HG02938 (cell line): ENCODE measurements at regions not wholly inside any gene's neighbourhood (a gene's known extent, or its start where the extent isn't known, plus 50 kb on each side); places are given as distances from the start of the nearest gene placed in this dataset.
"Not testable (repeated sequence)": the region's sequence is repeated elsewhere in the genome, so short reads cannot be mapped to it uniquely, and the experiment has no call there.

Experiments used
- ATAC-seq: cut with Tn5 transposase; IDR thresholded peaks from one replicate; pipeline ENCODE4 v1.9.1; 2021; ENCODE audit warnings: mild to moderate bottlenecking, moderate library complexity; ENCODE audit not compliant: unreplicated experiment

DNA sequence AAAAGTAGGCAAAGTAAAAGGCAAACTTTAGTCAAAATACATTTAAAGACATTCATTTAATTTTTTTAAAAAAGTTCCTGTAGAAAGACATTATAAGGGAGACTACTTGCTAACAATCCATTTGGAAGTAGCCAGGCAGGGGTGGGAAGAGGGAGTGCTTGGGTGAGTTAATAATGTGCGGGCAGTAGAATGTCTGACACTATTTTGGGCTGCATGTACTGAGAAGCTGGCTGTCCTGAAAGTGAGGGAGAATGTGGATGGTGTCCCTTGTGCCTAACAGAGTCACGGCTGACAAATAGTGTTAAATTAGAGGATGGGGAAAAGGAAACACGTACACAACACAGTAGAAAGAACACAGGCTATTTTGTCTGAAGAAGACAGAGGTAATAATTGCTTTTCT lies 142.5 kb downstream of the LCA5 start:
- no peak for ATAC-seq

DNA sequence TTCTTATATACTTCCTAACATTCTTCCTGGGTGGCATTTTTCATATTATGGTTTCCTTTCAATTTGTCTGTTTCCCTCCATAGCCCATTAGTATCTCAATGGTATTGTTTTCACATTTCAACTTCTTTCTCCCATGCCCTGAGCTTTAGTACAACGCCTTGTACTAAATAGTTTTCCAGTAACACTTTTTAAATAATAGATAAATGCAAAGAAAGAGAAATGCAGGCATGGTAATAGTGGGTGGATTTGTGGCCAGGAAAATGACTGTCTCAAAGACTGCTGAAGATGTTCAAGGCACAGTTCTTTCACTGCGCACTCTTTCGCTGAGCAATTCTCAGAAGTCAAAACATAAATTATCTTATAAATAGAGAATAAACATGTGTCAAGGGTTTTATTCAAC lies 145.1 kb downstream of the LCA5 start:
- ATAC-seq: no peak

DNA sequence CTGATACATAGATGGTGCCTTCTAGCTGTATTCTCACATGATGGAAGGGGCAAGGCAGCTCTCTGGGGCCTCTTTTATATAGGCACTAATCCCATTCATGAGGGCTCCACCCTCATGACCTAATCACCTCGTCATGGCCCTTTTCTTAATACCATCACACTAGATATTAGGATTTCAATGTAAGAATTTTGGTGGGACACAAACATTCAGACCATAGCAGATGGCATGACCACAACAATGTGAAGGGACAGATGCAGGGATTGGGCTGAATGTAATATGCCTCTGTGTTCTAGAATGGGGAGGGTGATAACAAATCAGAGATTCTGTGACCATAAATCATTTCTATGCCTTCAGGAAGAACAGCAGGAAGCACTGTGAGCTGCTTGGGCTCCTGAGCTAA lies 145.8 kb downstream of the LCA5 start:
- ATAC-seq: no peak

DNA sequence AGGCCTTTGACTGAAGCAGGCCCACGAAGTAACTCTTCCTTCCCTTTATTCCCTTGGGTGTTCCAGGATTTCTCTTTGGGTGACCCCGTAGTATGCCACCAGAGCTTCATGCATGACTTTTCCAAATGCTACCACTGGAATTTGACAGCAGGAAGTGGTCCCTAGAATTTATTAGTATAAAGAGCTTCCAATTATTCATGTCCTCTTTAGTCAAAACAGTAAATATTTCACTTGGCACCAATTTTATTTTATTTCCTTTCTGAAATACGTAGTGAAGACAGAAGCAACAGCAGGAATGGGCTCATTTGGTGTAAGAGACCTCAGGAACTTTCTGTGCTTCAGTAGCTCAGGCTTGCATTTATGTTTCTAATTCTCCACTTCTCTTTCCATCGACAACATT lies 151.3 kb downstream of the LCA5 start:
- ATAC-seq: no peak

DNA sequence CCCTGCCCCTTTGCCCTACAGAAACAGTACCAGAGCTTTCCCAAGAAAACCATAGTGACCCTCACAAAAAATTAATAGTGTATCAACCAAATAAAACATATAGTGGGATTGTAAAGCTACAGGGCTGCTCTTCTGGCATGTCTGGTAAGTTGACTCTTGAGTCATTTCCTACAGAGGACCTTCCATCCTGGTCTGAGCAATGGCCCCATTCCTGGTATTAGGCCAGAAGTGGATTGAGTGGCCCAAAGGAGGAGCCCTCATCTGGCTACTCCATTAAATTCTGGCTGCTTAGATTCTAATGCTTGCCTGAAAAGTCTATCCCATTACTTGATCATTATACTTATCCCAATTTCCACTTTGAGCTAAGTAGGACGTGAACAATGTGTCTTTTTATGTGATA lies 150.9 kb upstream of the HMGN3 start:
- ATAC-seq: no peak

DNA sequence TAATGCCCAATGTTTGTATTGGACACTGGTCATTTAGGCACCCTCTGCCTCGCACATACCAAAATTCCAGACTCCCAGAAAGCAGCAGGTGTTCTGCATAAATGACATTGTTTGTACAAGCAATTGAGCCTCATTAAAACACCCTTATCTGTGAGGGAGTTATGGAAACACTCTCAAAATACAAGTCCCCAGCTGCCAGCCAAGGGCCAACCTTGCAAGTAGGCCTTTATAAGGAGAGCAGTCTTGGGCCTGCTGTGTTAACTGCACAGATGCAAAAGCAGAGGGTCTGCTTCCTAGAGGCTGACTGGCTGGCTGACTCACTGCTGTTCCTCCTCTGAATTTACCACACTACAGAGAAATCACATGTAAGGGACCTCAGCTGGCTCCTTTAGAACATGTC lies 150.4 kb upstream of the HMGN3 start:
- no peak for ATAC-seq

DNA sequence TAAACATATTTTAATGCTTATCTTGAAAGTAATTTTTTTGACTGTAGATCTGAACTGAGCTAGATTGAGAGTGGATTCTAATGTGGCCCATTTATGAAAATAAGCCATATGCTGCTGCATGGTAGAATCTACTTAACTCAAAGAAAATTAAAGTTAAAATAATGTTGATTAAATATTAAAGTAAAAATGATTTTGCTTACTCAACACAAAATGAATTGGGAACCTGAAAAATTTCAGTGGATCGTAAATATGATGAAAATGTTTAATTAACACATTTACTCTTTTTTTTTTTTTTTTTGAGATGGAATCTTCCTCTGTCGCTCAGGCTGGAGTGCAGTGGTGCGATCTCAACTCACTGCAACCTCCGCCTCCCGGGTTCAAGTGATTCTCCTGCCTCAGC lies 144.5 kb upstream of the HMGN3 start:
- no peak for ATAC-seq

DNA sequence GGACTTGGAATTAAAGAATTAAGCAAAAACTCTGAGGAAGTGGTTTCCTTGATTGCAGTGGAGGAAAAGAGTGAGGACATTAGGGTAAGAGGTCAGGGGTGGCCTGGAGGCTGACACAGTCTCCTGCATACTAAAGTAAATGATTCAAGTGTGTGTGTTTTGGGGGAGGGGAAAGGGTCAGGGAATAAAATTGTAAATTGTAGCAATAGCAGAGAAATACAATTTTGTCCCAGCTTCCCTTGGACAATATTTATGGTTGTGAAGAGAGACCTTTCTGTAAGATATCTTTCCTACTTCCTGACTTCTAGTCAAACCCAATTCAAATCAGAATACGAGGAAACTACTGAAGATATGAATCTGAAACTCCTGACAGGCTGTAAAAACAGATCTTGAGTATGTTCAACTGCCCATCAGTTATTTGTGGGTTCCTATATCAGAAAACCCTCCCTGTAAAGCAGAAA lies 143.4 kb upstream of the HMGN3 start:
- ATAC-seq: no peak

DNA sequence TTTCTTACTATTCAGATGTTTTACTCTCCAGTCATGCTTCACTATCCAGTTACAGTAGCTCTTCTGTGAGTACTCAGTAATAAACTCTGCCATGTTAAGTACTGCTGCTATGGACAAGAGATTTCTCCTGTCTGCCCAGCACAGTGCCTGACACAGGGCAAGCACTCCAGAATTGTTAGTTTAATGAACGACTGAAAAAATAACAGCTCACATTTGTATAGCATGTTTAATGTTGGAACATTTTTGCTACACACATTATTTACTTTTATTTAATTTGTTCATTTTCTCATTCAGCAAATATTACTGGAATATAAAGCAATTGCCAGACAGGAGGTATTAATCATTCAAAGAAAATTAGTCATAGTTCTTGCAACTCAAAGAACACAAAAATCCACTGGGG lies 142.6 kb upstream of the HMGN3 start:
- no peak for ATAC-seq

DNA sequence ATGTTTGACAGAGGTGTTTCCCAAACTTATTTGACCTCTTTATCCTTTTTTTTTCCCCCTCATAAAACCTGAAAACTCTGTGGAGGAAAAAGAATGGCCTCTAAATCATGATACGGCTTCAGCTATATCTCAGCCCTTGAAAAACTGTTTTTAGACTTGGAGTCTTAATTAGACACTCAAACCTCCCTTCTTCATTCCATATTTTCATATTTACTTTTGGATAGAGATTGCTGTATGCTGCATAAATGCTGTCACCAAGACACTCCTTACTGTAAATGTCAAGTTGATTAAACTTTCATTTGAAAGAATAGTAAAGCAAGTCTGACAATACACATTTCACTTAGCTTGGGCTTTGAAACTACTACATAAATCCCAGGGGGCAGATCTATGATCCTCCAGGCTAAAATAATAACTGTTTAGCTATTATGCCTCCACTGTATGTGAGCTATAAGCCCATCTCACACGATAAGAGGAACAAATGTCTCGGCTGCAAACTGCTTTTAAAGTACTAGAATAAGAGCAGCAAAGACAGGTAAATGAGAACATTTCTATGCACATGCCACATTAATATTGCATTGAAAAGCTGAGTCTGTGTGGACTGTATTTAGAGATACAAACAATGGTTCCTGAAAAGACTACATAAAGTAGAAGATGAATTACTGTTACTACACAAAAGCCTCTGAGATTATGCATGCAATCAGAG lies 141.3 kb upstream of the HMGN3 start:
- ATAC-seq: no peak

DNA sequence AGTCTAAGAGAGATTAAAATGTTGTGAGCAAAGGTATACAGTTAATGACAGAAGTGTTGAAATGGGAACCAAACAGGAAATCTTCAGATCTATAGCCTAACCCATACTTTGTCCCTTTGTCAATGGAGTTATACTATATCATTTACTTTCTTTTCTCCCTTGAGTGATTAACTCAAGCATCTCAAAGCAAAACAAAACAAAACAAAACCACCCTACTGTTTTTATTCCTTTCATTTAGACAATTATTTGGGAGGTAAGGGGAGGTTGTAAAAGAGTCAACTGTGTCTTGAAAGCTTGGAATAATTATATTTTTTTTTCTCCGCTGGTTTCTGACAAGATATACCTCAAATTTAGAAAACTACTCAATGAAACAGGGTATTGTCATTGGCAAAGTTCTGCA lies 139.8 kb upstream of the HMGN3 start:
- ATAC-seq: no peak

DNA sequence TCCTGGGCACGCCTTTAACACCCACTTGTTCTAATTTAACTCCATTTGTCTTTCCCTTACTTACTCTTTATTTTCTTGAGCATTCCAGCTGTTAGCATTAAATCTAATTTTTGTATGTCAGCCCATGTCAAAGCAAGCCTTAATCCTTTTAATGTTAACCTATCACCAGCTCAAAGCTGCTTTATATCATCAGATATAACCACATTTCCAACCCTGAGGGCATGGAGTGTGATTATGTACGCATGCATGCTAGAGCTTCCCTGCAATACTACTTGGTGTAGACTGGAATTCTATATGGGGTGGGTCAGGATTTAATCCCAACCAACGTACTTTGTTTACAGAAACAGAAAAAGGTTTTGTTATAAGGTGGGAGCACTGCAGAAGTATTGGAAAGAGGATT lies 139.4 kb upstream of the HMGN3 start:
- ATAC-seq: no peak

DNA sequence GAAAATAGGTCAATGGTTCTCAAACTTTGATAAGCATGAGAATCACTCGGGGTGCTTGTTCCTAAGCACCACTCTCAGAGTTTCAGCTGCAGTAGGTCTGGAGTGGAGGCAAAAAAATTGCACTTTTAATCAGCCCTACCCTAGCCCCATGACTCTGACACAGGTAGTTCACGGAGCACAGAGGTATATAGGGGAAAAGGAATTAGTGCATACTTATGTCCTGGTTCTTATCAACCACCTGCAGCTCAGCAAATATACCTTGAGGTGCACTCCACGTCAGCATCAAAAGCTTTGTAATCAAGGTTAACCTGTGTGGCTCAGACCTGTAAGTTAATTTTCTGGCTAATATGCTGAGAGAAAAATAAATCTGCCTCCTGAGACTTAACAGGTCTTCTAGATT lies 138.8 kb upstream of the HMGN3 start:
- ATAC-seq: no peak

DNA sequence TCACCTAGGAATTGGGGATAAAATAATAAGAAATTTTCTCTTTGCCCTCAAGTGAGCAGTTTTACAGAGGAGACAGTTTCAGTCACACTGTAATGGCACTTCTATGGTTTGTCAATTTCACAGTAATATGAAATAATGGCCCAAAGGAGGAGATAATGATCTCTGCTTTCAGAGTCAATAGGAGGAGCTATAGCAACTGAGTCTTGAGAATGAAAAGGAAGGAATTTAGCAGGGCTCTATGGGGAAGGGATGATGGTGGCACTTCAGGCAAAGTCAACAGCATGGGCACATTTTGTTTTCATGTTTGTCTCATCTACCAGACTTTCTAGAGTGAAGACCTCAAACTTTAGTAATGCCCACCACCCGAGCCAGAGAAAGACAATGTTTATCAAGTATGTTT lies 138.3 kb upstream of the HMGN3 start:
- no peak for ATAC-seq

DNA sequence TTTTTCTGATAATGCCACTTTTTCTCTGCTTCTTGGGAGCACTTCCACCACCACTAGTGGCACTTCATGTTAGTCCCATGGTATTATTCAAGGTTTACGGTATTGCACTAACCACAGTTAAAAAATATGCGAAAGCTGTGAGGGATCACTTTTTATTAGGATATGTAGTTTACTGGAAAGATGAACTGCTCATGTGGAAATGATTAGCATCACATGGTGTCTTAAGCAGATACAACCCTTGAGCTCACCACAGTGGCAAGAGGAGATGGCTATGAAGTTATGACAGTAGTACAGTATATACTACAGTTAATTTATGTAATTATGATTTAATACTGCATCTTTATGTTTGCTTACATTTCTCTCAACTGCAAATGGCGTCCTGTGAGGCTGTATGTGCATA lies 134.5 kb upstream of the HMGN3 start:
- no peak for ATAC-seq

DNA sequence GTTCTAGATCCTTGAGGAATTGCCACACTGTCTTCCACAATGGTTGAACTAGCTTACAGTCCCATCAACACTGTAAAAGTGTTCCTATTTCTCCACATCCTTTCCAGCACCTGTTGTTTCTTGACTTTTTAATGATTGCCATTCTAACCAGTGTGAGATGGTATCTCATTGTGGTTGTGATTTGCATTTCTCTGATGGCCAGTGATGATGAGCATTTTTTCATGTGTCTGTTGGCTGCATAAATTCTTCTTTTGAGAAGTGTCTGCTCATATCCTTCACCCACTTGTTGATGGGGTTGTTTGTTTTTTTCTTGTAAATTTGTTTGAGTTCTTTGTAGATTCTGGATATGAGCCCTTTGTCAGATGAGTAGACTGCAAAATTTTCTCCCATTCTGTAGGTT lies 129.0 kb upstream of the HMGN3 start:
- ATAC-seq: not testable (repeated sequence)

DNA sequence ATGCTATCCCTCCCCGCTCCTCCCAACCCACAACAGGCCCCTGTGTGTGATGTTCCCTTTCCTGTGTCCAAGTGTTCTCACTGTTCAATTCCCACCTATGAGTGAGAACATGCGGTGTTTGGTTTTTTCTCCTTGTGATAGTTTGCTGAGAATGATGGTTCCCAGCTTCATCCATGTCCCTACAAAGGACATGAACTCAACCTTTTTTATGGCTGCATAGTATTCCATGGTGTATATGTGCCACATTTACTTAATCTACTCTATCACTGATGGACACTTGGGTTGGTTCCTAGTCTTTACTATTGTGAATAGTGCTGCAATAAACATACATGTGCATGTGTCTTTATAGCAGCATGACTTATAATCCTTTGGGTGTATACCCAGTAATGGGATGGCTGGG lies 126.6 kb upstream of the HMGN3 start:
- ATAC-seq: not testable (repeated sequence)

DNA sequence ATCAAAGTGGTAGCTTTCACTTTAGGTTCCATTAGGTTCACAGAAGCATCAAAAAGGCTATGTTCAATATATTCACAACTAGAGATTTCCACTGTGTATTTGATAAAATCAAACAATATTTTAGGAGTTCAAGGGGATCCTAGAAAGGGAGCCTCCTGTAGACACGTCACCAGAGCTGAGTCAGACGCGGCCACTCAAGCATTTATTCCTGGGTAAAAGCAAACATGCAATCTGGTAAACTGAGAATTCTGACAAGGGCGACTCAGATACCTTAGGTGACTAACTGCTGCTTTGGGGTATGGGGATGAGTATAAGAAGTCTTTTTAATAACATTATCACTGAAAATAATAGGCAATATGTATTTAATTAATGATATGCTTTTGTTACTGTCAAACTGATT lies 118.7 kb upstream of the HMGN3 start:
- no peak for ATAC-seq

DNA sequence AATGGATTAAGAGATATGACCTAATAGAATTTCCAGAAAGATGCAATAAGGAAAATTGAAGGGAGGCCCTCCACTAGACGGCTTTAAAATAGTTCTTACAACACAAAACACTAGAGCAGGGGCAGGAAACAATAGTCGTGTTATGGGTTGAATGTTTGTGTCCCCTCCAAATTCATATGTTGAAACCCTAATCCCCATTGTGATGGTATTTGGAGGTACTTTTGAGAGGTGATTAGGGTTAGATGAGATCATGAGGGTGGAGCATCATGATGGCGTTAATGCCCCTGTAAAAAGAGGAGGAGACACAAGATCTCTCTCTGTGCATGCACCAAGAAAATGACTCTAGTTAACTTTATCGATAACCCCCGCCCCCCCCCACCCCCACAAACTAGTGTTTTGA lies 104.0 kb upstream of the HMGN3 start:
- no peak for ATAC-seq

DNA sequence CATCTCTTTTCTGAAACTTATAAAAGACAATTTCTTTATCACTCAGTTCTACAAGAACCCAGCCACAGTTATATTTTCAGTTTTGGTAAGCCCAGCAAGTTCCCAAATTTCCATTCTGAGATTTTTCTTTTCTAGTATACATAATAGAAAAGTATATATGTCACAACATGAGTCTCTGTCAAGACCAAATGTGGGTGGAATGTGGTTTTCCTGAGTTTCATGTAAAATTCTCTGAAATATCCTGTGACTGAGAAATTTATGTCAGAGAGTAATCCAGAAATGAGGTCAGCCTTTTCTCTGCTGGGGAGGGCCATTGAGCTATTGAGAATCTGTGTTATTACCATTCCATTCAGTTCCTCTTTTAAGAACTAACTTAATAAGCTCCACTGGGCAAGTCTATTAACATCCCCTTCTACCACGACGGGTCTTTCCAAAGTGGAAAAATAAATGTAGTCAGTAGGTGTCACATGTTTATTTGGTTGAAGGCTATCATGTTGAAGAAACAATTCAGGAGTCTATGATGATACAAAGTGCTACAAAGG lies 100.7 kb upstream of the HMGN3 start:
- ATAC-seq: peak; percentile 94

DNA sequence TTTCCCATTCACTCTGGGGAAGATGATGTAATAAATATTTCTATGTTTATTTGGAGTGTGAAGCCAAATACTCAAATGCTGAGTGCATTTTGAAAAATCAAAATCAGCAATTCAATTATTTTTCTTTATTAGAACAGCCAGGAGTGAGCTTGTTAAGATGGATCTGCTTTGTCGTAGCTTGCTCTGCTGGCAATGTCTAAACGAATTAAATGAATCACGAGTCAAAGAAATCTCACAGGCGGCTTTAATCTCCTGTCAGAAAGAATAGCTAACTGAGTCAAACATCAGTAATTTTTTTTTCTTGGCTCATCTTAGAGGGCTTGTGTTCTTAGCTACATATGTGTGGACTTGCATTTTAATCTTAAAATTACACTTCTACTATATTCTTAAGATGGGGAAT lies 100.2 kb upstream of the HMGN3 start:
- ATAC-seq: no peak

DNA sequence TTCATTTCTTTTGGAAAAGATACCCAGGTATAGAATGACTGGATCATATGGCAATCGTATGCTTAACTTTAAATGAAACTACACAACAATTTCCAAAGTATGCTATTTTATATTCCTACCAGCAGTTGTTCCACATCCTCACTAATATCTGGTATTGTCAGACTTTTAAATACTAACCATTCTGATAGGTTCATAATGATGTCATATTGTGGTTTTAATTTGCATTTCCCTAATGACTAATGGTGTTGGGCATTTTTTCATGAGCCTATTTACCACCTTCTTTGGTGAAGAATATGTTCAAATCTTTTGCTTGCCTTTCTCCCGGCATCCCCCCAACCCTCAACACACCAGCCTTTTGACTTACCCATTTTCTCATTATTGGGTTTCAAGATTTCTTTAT lies 96.2 kb upstream of the HMGN3 start:
- ATAC-seq: no peak

DNA sequence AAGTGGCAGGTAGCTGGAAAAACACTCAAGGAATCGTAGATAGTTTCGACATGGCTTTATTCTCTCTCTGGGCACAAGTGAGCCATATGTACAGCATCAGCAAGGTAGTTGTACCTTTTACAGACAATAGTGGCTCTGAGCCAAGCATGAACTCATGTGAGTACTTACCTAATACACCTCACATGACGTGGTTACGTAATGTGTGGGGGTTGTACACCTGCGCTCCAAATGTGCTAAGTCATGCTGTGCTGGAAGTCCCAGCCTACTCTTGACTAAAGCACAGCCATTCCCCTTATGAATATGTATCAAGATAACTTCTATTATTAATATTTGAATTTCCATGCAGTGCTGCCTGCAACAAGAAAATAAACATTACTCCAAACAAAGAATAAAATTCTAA lies 78.8 kb upstream of the HMGN3 start:
- ATAC-seq: no peak
